ENCODE measurements at regions not wholly inside any gene's neighbourhood (a gene's known extent, or its start where the extent isn't known, plus 50 kb on each side); places are given as distances from the start of the nearest gene placed in this dataset.

DNA sequence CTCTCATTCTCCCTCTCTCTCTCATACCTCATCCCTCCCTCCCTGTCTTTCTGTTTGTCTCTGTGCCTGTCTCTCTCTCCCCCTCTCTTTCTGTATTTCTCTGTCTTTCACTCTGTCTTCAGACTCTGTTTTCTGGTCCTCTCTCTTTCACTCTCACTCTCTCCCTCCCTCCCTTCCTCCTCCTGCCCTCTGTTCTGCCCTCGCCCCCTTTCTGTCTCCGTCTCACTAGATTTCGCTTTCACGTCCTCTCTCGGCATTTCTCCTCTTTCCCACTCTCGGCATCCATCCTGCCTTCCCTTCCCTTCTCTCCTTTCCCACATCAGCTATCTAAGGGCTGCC, 183.0 kb downstream of the PHETA1 start:
- in situ Hi-C loops (cut with MboI; ENCODE audit: low sequenced_read_pairs, unreplicated experiment): no loop called here
- DNase-seq (ENCODE audit: low spot score): no peak
- TF ChIP-seq, protein P1, sequence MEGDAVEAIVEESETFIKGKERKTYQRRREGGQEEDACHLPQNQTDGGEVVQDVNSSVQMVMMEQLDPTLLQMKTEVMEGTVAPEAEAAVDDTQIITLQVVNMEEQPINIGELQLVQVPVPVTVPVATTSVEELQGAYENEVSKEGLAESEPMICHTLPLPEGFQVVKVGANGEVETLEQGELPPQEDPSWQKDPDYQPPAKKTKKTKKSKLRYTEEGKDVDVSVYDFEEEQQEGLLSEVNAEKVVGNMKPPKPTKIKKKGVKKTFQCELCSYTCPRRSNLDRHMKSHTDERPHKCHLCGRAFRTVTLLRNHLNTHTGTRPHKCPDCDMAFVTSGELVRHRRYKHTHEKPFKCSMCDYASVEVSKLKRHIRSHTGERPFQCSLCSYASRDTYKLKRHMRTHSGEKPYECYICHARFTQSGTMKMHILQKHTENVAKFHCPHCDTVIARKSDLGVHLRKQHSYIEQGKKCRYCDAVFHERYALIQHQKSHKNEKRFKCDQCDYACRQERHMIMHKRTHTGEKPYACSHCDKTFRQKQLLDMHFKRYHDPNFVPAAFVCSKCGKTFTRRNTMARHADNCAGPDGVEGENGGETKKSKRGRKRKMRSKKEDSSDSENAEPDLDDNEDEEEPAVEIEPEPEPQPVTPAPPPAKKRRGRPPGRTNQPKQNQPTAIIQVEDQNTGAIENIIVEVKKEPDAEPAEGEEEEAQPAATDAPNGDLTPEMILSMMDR (IDR thresholded peaks at IDR 0.05; ENCODE audit: borderline replicate concordance, control extremely low read depth, extremely low read depth, insufficient read depth, missing control alignments): no peak

GRCh38 chr12:111185206-111185888, 183.5 kb downstream of the PHETA1 start:
- TF ChIP-seq, protein P1 (IDR thresholded peaks at IDR 0.05; ENCODE audit: borderline replicate concordance, control extremely low read depth, extremely low read depth, insufficient read depth, missing control alignments): no peak
- DNase-seq (ENCODE audit: low spot score): no peak
- in situ Hi-C loops (cut with MboI; ENCODE audit: low sequenced_read_pairs, unreplicated experiment): no loop called here

DNA sequence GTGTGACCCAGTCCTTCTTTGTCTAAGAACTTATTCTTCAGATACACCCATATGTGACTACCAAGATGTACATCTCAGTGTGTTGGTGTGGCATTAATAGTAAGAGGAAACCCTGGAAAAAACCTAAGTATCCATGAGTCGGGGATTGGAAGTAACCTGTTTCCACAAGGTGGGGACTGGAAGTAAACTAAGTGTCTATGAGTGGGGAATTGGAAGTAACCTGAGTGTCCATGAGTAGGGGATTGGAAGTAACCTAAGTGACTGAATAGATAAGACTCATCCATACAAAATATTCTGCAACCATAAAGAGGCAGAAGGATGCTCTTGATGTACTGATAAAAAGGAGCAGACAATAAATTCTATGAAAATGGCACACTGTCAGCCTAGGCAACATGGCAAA, 184.7 kb downstream of the PHETA1 start:
- in situ Hi-C loops (cut with MboI; ENCODE audit: low sequenced_read_pairs, unreplicated experiment): no loop called here
- DNase-seq (ENCODE audit: low spot score): no peak
- TF ChIP-seq, protein P1 (IDR thresholded peaks at IDR 0.05; ENCODE audit: borderline replicate concordance, control extremely low read depth, extremely low read depth, insufficient read depth, missing control alignments): no peak

- TF ChIP-seq, protein P1 (IDR thresholded peaks at IDR 0.05; ENCODE audit: borderline replicate concordance, control extremely low read depth, extremely low read depth, insufficient read depth, missing control alignments): no peak
- in situ Hi-C loops (cut with MboI; ENCODE audit: low sequenced_read_pairs, unreplicated experiment): no loop called here
- no peak for DNase-seq (ENCODE audit: low spot score)
Observed at GRCh38 chr12:111183094-111183493, 185.8 kb downstream of the PHETA1 start.

- TF ChIP-seq, protein P1 (IDR thresholded peaks at IDR 0.05; ENCODE audit: borderline replicate concordance, control extremely low read depth, extremely low read depth, insufficient read depth, missing control alignments): no peak
- in situ Hi-C loops (cut with MboI; ENCODE audit: low sequenced_read_pairs, unreplicated experiment): no loop called here
- no peak for DNase-seq (ENCODE audit: low spot score)
Observed at GRCh38 chr12:111182382-111182781, 186.5 kb downstream of the PHETA1 start.

GRCh38 chr12:111181143-111181726, 187.7 kb downstream of the PHETA1 start:
- no peak for DNase-seq (ENCODE audit: low spot score)
- in situ Hi-C loops (cut with MboI; ENCODE audit: low sequenced_read_pairs, unreplicated experiment): no loop called here
- TF ChIP-seq, protein P1 (IDR thresholded peaks at IDR 0.05; ENCODE audit: borderline replicate concordance, control extremely low read depth, extremely low read depth, insufficient read depth, missing control alignments): no peak

Measured in GM13976 (cell line).